HEK293 (cell line): ENCODE measurements at regions not wholly inside any gene's neighbourhood (a gene's known extent, or its start where the extent isn't known, plus 50 kb on each side); places are given as distances from the start of the nearest gene placed in this dataset.

Source experiments
- CTCF ChIA-PET: fragments of 350-600 bp; formaldehyde crosslinking; extraction: SDS; loops from one replicate; lab custom pipeline; 2021; ENCODE audit warnings: antibody characterized with exemption; lab: Yijun Ruan, JAX
- POLR2A ChIA-PET: fragments of 300-600 bp; formaldehyde crosslinking; extraction: SDS; loops from one replicate; lab custom pipeline; 2020; ENCODE audit warnings: antibody characterized with exemption, inconsistent platforms; lab: Yijun Ruan, JAX
- H3K27ac ChIP-seq: fragments of 200-500 bp; sonication (Bioruptor generic); 2 replicates; pipeline ENCODE4 v1.5.1; 2014; ENCODE audit warnings: low read depth, low read length, control low read depth, inconsistent platforms; ENCODE audit errors: extremely low read depth
- H3K36me3 ChIP-seq, 2 experiments: fragments of 200-500 bp in 1 of 2; sonication (Bioruptor generic) in 1 of 2; 1 replicate in 1 of 2; 2 replicates in 1 of 2; pipeline ENCODE4 v1.5.1; 2014 to 2017; ENCODE audit warnings: inconsistent platforms in 2 of 2, low read length in 2 of 2; ENCODE audit not compliant: control insufficient read depth in 2 of 2, insufficient read depth in 1 of 2
- H3K4me1 ChIP-seq: fragments of 200-500 bp; sonication (Bioruptor generic); 2 replicates; pipeline ENCODE4 v1.5.1; 2014; ENCODE audit warnings: mild to moderate bottlenecking, low read length, inconsistent platforms; ENCODE audit not compliant: control insufficient read depth, insufficient read depth
- H3K4me3 ChIP-seq: 2 replicates; pipeline ENCODE4 v1.5.1; 2011; ENCODE audit warnings: low read depth, mild to moderate bottlenecking, control low read depth, low read length, moderate library complexity
- H3K9me3 ChIP-seq: fragments of 200-500 bp; sonication (Bioruptor generic); 2 replicates; pipeline ENCODE4 v1.5.1; 2014; ENCODE audit warnings: low read depth, low read length, inconsistent platforms; ENCODE audit not compliant: control insufficient read depth, insufficient read depth
- GLI4 ChIP-seq: fragments of 450-650 bp; formaldehyde crosslinking; IDR thresholded peaks from 2 replicates; pipeline ENCODE4 v1.5.1; 2016; ENCODE audit warnings: missing biosample characterization, missing genetic modification characterization
- HOXA7 ChIP-seq: sonication (generic); formaldehyde crosslinking; IDR thresholded peaks from 2 replicates; pipeline ENCODE4 v1.8.1; 2022; ENCODE audit warnings: missing genetic modification reagents, borderline replicate concordance
- MEIS1 ChIP-seq: sonication (generic); formaldehyde crosslinking; IDR thresholded peaks from 2 replicates; pipeline ENCODE4 v1.8.1; 2022; ENCODE audit warnings: missing genetic modification reagents, mild to moderate bottlenecking, borderline replicate concordance
- PRDM1 ChIP-seq: fragments of 450-650 bp; formaldehyde crosslinking; IDR thresholded peaks from 2 replicates; pipeline ENCODE4; 2016; ENCODE audit warnings: missing biosample characterization, missing genetic modification characterization
- PRDM4 ChIP-seq: fragments of 450-650 bp; formaldehyde crosslinking; IDR thresholded peaks from 2 replicates; pipeline ENCODE4 v1.5.1; 2017; ENCODE audit warnings: missing biosample characterization, missing genetic modification characterization
- SALL2 ChIP-seq: fragments of 450-650 bp; formaldehyde crosslinking; IDR thresholded peaks from 2 replicates; pipeline ENCODE4 v1.5.0; 2017; ENCODE audit warnings: missing biosample characterization, mild to moderate bottlenecking, missing genetic modification characterization, borderline replicate concordance
- SCRT1 ChIP-seq: fragments of 450-650 bp; formaldehyde crosslinking; IDR thresholded peaks from 2 replicates; pipeline ENCODE4 v1.5.1; 2016; ENCODE audit warnings: missing biosample characterization, missing genetic modification characterization, borderline replicate concordance
- SP7 ChIP-seq: fragments of 450-650 bp; formaldehyde crosslinking; IDR thresholded peaks from 2 replicates; pipeline ENCODE4 v1.5.1; 2016; ENCODE audit warnings: missing biosample characterization, missing genetic modification characterization
- ZBTB20 ChIP-seq: fragments of 450-650 bp; formaldehyde crosslinking; IDR thresholded peaks from 2 replicates; pipeline ENCODE4 v1.5.1; 2016; ENCODE audit warnings: missing biosample characterization, missing genetic modification characterization
- ZIC2 ChIP-seq: fragments of 450-650 bp; formaldehyde crosslinking; IDR thresholded peaks from 2 replicates; pipeline ENCODE4 v1.5.1; 2016; ENCODE audit warnings: missing biosample characterization, missing genetic modification characterization
- ZNF169 ChIP-seq: fragments of 450-650 bp; formaldehyde crosslinking; IDR thresholded peaks from 2 replicates; pipeline ENCODE4 v1.5.1; 2016; ENCODE audit warnings: missing biosample characterization, missing genetic modification characterization
- ZNF174 ChIP-seq: fragments of 450-650 bp; formaldehyde crosslinking; IDR thresholded peaks from 2 replicates; pipeline ENCODE4 v1.5.0; 2017; ENCODE audit warnings: missing biosample characterization, mild to moderate bottlenecking, missing genetic modification characterization
- ZNF433 ChIP-seq: fragments of 450-650 bp; formaldehyde crosslinking; IDR thresholded peaks from 2 replicates; pipeline ENCODE4 v1.5.1; 2016; ENCODE audit warnings: missing biosample characterization, missing genetic modification characterization, low read depth
- ZNF48 ChIP-seq: fragments of 450-650 bp; formaldehyde crosslinking; IDR thresholded peaks from 2 replicates; pipeline ENCODE4 v1.5.1; 2016; ENCODE audit warnings: missing biosample characterization, missing genetic modification characterization
- ZNF510 ChIP-seq: fragments of 450-650 bp; formaldehyde crosslinking; IDR thresholded peaks from 2 replicates; pipeline ENCODE4 v1.5.1; 2018; ENCODE audit warnings: mild to moderate bottlenecking, missing genetic modification characterization, missing biosample characterization; ENCODE audit not compliant: insufficient replicate concordance
- ZNF585B ChIP-seq: fragments of 450-650 bp; formaldehyde crosslinking; IDR thresholded peaks from 2 replicates; pipeline ENCODE4 v1.5.1; 2016; ENCODE audit warnings: missing biosample characterization, missing genetic modification characterization
- ZNF704 ChIP-seq: fragments of 450-650 bp; formaldehyde crosslinking; IDR thresholded peaks from 2 replicates; pipeline ENCODE4 v1.5.1; 2016; ENCODE audit warnings: missing biosample characterization, missing genetic modification characterization
- ZNF76 ChIP-seq: fragments of 450-650 bp; formaldehyde crosslinking; IDR thresholded peaks from 2 replicates; pipeline ENCODE4; 2016; ENCODE audit warnings: low read depth, missing biosample characterization, missing genetic modification characterization, borderline replicate concordance
- ZNF830 ChIP-seq: fragments of 450-650 bp; IDR thresholded peaks from 2 replicates; pipeline ENCODE4 v1.5.0; 2018; ENCODE audit warnings: missing biosample characterization, missing genetic modification characterization, low read depth, mild to moderate bottlenecking, moderate library complexity

- Histone ChIP-seq H3K27ac (no peak overlapping the region), H3K4me3 (no peak overlapping the region), H3K36me3 (no peaks in the 10 kb centered on the region), H3K4me1 (no peaks in the 10 kb centered on the region), H3K9me3 (no peaks in the 10 kb centered on the region)
- TF ChIP-seq SCRT1 (tag by site-specific recombination), result no peak
- CTCF ChIA-PET, result interaction anchor here (0.6 to 1.7 kb wide), 7 partner anchors 9 to 245 kb away, joined by 3 to 14 read pairs (median 3); no protein-coding TSS in a partner anchor
- POLR2A ChIA-PET, result interaction anchor here (0.6 kb wide), 1 partner anchor 1767 kb away, joined by 5 read pairs; no protein-coding TSS in a partner anchor
Measured at GRCh38 chr5:36450229-36451014, 148.7 kb upstream of the RANBP3L start.

GRCh38 chr5:36452424-36453006 is 150.8 kb upstream of the RANBP3L start:
- no peaks in the 10 kb centered on the region for H3K36me3 ChIP-seq
- H3K4me3 ChIP-seq, result no peak overlapping the region
- H3K4me1 ChIP-seq, result no peaks in the 10 kb centered on the region
- no peaks in the 10 kb centered on the region for H3K9me3 ChIP-seq
- no peak for TF ChIP-seq ZNF704 (tag by site-specific recombination)
- no peak for TF ChIP-seq GLI4
- TF ChIP-seq ZNF169 (tag by site-specific recombination), result no peak
- no peak for TF ChIP-seq PRDM4
- no peak for TF ChIP-seq ZNF76 (tag by site-specific recombination)
- no peak for TF ChIP-seq ZNF48 (tag by site-specific recombination)
- no peak for TF ChIP-seq ZNF174 (tag by site-specific recombination)
- no peak for TF ChIP-seq MEIS1
- TF ChIP-seq ZNF433 (tag by site-specific recombination), result no peak
- no peak for TF ChIP-seq ZNF510 (tag by site-specific recombination)
- ChIA-PET POLR2A (no interaction called here), CTCF (interaction anchor here (0.6 kb wide), 1 partner anchor 54 kb away, joined by 4 read pairs; no protein-coding TSS in a partner anchor)
- no peak overlapping the region for H3K27ac ChIP-seq

- ChIA-PET POLR2A (no interaction called here), CTCF (interaction anchor here (0.7 to 2.9 kb wide), 4 partner anchors 20 to 234 kb away, joined by 3 to 13 read pairs (median 6); no protein-coding TSS in a partner anchor)
- Histone ChIP-seq H3K36me3 (no peaks in the 10 kb centered on the region; a peak in 1 of 3 replicates), H3K4me3 (no peak overlapping the region), H3K9me3 (no peaks in the 10 kb centered on the region), H3K27ac (no peak overlapping the region), H3K4me1 (no peaks in the 10 kb centered on the region)
- TF ChIP-seq PRDM1 (tag by site-specific recombination), result no peak
- no peak for TF ChIP-seq ZNF585B (tag by site-specific recombination)
- TF ChIP-seq ZBTB20 (tag by site-specific recombination), result no peak
- TF ChIP-seq SP7, result no peak
- TF ChIP-seq SALL2, result no peak
- no peak for TF ChIP-seq ZNF830
- no peak for TF ChIP-seq HOXA7
- no peak for TF ChIP-seq ZIC2 (tag by site-specific recombination)
Measured at GRCh38 chr5:36457511-36458270, 148.7 kb upstream of the SLC1A3 start.
